HG03457 (cell line): ENCODE measurements at regions not wholly inside any gene's neighbourhood (a gene's known extent, or its start where the extent isn't known, plus 50 kb on each side); places are given as distances from the start of the nearest gene placed in this dataset.

Source experiments
- ATAC-seq: cut with Tn5 transposase; IDR thresholded peaks from one replicate; pipeline ENCODE4 v1.9.1; 2021; ENCODE audit warnings: moderate number of reproducible peaks; ENCODE audit not compliant: unreplicated experiment

DNA sequence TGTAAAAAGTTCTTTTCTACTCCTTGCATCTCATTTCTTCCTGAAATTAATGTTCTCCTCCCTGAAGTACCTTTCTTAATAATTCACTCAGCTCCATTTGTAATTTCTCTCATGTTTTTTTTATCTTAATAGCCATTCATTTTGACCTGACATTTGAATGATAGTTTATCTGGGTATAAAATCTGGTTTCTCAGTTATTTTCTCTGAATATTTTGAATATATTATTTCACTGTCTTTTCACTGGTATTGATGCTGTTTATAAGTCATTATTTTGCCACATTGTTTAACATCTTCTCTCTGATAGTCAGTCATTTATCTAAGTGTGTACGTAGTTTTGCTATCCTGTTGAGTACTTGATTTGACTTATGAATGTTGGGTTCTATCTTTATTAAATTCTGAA is 68.8 kb upstream of the ARHGAP18 start:
- ATAC-seq = no peak

DNA sequence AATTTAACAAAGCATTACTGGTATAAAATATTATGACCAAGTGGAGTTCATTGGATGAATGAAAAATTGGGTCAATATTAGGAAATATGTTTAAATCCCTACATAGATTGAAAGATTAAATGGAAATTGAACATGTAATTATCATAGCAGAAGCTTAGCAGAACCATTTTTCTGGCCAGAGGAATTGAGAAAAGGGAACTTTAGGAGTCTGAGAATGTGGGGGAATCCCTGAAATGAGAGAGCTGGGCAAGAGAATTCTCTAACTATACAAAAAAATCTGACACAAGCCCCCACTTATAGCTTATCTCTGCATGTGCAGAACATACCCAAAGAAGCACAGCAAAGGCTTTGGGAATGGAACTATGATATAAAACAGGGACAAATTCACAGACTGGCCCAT is 67.4 kb upstream of the ARHGAP18 start:
- ATAC-seq = no peak

DNA sequence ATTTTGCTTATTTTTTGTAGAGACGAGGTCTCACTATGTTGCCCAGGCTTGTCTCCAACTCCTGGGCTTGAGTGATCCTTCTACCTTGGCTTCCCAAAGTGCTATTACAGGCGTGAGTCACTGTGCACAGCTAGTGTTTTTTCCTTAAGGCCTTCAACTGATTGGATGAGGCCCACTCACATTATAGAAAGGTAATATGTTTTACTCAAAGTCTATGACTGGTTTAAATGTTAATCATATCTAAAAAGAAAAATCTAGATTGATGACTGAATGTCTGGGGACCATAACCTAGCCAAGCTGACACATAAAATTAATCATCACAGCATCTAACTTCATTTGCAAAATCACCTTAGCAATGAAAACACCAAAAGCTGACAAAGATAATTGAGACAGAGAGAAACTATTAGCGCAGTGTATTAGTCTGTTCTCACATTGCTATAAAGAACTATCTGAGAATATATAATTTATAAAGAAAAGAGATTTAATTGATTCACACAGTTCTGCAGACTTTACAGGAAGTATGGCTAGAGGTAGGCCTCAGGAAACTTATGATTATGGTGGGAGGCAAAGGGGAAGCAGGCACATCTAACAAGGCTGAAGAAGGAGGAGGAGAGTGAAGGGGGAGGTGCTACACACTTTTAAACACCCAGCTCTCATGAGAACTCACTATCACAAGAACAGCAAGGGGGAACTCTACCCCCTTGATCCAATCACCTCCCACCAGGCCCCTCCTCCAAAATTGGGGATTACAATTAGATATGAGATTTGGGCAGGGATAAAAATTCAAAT is 66.8 kb upstream of the ARHGAP18 start:
- no peak for ATAC-seq

DNA sequence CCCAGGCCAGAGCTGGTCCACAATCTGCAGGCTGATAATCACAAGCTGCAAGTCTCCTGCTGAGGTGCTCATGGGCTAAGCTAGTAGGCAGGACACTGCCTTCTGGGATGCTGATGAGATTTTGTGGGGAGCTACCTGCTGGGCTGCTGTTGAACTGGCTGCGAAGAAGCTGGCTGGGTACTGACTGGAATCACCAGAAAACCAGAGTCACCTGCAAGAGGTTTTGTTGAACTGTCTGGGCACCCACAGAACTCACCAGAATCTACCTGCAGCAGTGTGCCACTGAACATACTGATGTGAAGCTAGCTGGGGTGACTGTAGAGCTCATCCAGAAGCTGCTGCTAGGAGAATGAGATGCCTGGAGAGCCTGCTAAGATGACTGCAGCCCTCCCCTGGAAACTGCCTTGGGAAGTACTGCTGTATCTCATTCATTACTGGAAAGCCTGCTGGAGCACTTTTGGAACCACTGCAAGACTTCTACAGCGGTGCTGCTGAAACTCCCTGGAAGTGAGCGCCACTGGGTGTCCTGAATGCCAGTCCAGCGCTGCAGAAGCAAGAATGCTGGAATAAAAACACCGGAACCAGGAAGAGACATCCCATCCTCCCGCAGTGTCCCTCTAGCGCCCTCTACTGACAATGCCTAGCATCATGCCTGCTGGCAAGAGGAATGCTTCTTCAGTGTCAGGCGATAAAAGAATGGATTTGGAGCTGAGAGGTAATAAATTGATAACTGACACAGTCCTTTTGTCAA is 64.9 kb upstream of the ARHGAP18 start:
- peak; percentile 62 for ATAC-seq

DNA sequence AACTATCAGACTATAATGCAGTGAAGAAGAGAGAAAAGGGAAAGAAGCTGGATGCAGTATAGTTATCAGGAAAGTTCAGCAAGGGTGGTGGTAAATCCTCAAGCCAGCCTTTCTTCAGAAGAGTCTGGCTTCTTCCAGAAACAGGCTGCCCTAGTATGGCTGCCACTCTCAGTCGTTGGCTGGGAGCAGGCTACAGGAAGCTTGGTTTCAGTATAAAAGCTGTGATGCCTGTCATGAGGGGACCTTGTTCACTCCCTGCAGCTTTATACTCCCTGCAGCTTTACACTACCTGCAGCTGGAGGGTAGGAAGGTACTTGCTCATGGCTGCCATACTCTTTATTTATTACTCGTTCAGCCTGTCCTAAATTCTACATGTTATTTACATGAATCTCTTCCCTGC is 63.3 kb upstream of the ARHGAP18 start:
- no peak for ATAC-seq

DNA sequence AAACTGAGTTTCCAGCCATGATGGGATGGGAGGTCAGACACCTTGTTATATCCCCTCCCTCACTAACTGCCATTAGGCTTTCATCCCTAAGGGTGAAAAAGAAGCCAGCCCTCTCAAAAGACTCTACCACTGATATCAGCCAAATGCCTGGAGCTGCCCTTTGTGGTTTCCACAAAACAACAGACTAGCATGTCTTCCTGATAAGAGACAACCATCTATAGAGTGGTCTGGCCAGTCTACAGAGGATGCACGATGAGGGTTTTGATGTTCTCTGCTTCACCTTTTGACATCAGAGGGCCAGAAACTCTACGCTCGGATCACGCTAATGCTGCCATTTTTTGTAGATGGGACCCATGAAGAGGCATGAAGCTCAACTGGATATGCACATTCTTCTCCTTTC is 61.7 kb upstream of the ARHGAP18 start:
- no peak for ATAC-seq

DNA sequence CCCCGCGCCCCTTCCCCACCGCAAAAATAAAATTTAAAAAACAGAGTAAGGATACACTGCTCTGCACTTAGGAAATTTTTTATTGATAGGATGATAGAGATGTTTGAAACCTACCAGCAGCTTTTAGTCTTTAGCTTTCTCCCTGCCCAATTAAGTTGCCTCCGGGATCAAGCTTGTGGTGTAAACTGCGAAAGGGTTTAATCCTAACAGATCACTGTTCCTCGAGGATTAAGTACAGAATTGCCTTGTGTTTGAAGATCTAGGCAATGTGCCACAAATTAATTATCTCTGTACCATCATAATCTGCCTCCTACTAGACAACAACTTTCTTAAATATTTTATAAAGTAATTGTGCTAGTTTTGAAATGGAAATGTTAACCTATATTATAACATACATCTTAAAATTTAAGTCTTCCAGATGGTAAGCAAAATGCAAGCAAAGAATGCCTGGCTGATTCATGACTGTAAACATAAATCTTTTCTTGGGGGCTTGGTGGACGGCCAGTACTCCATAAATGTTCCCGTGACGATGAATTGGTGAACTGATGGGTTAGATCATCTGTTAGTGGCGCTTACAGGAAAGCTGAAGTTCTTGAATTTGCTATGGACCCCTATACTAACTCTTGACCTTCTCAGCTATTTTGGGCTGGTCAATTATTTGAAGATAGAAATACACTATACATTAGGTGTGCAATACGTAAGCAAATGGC is 58.0 kb upstream of the ARHGAP18 start:
- ATAC-seq = no peak

DNA sequence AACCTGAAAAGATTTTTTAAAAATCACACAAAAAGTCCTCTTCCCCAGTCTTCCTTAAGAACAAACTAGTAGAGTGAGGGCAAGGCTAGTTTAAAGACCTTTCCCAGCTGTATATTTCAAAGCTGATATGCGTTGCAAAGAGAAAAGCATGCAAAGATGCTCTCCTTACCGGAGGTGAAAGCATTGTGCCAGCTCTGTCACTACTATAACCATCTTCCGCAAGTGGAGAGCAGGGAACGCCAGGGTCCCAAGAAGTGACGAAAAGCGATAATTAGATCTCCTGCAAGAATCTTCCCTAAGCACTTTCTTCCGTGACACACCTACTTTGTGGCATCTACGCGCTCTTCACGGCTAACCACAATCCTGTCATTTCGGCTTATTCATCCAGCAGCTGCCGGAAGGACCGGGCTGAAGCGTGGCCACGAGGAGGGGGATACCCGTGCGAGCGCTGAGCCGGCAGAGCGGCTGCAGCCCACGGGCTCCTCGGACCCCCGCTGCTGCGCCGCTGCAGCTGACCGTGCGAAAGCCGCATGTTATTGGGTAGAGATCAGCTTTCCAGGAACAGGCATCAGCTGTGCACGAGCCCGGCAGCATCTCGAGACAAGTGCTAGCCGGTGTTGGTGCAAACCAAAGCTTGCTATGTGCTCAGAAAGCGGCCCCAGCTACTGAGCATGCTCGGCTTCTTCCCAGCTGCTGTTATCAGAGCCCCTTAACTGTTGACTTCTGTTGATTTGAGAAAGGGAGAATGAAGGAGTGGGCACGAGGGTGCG is 57.2 kb upstream of the ARHGAP18 start:
- peak; percentile 86 for ATAC-seq

DNA sequence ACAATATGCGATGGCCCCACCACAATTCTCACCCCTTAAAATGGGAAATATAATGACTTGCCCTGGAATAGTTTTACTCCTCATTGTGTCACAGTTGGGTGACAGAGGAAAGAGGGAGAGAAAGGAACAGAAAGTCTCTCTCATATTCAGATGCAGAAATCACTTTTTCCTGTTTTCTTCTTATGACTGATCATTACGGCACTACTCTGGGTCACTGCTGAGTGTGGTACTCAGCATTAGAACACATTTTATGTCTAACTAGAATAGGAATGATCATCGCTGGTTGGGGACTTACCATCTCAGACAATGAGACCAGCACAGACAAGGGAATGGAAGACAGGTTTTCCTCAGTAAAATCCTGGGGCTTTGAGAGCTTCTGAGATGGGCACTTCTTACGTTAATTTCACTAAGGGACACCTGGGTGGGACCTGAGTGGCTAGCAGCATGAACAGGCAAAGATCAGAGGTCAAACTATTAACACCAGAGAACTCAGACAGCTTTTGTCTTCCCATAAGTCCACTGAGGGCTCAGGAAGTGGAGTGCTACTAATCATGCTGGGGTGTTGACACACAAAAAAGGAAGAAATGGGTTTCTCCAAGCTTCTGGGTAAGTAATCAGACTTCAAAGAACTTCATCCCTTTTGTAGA is 54.9 kb upstream of the ARHGAP18 start:
- no peak for ATAC-seq

DNA sequence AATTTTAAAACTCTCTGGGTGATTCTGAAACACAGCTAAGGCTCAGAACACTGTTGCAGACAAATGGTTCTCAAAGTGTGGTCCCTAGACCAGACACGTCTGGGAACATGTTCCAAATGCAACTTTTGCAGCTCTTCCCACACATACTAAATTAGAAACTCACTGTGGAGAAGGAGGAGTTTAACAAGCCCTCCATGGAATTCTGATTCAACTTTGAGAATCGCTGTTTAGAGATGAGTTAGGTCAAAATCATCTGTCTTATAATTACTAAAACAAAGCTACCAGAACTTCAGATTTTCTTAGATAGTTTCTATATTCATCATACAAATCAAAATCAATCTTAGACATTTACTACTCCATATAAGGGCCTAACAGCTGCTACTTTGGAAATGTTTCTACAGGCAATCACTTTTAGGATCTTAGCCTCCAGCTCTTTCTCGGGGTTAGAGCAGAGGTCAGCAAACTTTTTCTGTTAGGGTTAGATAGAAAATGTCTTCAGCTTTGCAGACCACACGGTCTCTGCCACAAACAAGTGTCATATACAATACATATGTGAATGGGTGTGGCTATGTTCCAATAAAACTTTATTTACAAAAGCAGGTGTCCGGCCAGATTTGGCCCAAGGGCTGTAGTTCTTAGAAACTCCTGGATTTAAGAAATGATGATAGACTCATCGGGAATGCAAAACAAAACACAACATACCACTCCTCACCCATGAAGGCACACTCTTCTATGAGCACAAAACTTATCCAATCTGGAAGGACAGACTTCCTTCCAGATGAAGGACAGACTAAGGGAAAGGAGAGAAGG is 50.0 kb upstream of the ARHGAP18 start:
- ATAC-seq = no peak
